ENCODE measurements at regions not wholly inside any gene's neighbourhood (a gene's known extent, or its start where the extent isn't known, plus 50 kb on each side); places are given as distances from the start of the nearest gene placed in this dataset.
A peak's percentile ranks its signal among the peaks of the same experiment; 100 is the strongest.

DNA sequence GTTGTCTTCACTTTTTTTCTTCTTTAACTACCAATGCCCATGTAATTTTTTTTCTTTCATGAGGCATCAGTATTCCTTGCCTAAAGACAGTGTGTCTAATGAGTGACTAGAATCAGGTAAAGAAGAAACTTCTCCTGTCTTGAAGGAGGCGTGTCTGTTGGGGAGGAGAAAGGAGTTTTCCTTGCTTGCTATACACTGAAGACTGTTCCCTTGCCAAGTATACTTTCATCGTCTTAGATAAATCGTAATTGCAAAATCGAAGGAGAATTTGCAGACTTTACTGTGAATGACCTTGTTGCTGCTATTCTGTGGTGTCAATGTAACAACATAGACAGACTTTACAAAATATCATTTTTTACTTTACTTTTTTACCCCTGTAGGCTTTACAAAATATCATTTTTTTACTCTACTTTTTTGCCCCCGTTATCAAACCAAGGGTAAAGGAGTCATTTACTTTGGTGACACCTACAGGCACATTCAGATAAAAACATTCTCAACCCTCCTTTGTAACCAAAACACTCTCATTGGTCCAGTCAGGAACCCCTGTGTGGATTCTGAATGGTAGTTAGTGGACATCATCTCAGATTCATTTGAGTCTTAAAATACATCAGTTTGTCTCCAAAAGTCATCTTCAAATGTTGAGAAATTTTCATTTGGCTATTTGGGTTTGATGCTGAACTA, 232.4 kb downstream of the AHR start:
- H3K4me1 ChIP-seq (ENCODE audit: control insufficient read depth, insufficient read depth, low read length): no peaks in the 10 kb centered on the region

DNA sequence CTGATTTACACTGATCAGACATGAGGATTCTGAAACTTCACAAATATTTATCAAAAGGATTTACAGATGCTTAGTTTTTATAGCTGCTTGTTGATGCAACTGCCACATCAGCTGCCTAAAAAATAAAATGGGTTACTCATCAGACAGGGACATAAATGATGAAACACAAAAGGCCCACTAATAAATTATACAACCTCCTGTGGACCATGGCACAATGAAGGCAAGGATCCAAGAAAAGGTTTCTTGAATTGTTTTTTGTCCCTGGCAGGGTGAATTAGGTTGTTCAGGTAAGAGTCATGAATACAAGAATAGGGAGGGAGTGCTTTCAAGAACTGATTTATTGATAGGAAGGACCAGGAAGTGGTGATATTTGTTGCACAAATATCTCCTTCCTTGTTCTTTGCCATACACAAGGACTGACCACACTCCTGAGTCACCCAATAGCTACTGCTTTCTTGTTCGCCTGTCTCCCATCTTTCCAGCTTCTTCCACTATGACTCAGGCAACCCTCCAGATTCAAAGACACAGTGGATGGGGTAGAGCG, 234.5 kb downstream of the AHR start:
- no peaks in the 10 kb centered on the region for H3K4me1 ChIP-seq (ENCODE audit: control insufficient read depth, insufficient read depth, low read length)
- no peaks in the 10 kb centered on the region for H3K36me3 ChIP-seq (ENCODE audit: control insufficient read depth, insufficient read depth, low read length)
- H3K9me3 ChIP-seq (ENCODE audit: control insufficient read depth, insufficient read depth, low read length): no peaks in the 10 kb centered on the region
- no CpG with 5 or more reads among the region's 2 CpGs for WGBS (ENCODE audit: insufficient coverage, insufficient read length)
- no peak for DNase-seq (ENCODE audit: low read depth, low spot score)
- no peak overlapping the region for H3K4me3 ChIP-seq (ENCODE audit: low read length)
- H3K27ac ChIP-seq (ENCODE audit: low read length): no peak overlapping the region
- no peaks in the 10 kb centered on the region for H3K27me3 ChIP-seq (ENCODE audit: control insufficient read depth, insufficient read depth, low read length)

More for the DNA sequence above, 232.4 kb downstream of the AHR start:
- Histone ChIP-seq H3K4me3 (ENCODE audit: low read length) (no peak overlapping the region), H3K36me3 (ENCODE audit: control insufficient read depth, insufficient read depth, low read length) (no peaks in the 10 kb centered on the region), H3K27me3 (ENCODE audit: control insufficient read depth, insufficient read depth, low read length) (no peaks in the 10 kb centered on the region), H3K9me3 (ENCODE audit: control insufficient read depth, insufficient read depth, low read length) (no peaks in the 10 kb centered on the region), H3K27ac (ENCODE audit: low read length) (no peak overlapping the region)
- peak; percentile 20 for DNase-seq (ENCODE audit: low read depth, low spot score)
- 100% methylated on average over 1 of the region's 5 CpGs for WGBS (ENCODE audit: insufficient coverage, insufficient read length)

DNA sequence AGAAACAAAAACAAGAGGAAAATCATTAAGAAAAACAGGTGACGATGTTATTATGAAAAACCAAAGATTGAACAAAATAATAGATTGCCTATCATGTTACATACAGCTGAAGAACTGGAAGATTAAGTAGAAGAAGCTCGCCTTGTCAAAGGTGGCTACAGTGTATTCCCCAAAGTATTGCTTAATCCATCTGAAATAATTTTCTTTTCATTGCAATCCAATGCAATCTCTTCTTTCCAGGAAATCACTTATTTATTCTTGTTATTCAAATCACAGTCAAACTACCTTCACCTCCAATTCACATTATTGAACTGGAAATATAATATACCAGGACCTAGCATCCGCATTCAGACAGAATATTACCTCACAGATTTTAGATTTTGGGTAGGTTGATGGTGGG, 235.9 kb downstream of the AHR start:
- Histone ChIP-seq H3K27ac (ENCODE audit: low read length) (no peak overlapping the region), H3K9me3 (ENCODE audit: control insufficient read depth, insufficient read depth, low read length) (no peaks in the 10 kb centered on the region), H3K36me3 (ENCODE audit: control insufficient read depth, insufficient read depth, low read length) (no peaks in the 10 kb centered on the region), H3K4me3 (ENCODE audit: low read length) (no peak overlapping the region), H3K27me3 (ENCODE audit: control insufficient read depth, insufficient read depth, low read length) (no peaks in the 10 kb centered on the region), H3K4me1 (ENCODE audit: control insufficient read depth, insufficient read depth, low read length) (no peaks in the 10 kb centered on the region)
- no peak for DNase-seq (ENCODE audit: low read depth, low spot score)
- no CpG with 5 or more reads among the region's 3 CpGs for WGBS (ENCODE audit: insufficient coverage, insufficient read length)

DNA sequence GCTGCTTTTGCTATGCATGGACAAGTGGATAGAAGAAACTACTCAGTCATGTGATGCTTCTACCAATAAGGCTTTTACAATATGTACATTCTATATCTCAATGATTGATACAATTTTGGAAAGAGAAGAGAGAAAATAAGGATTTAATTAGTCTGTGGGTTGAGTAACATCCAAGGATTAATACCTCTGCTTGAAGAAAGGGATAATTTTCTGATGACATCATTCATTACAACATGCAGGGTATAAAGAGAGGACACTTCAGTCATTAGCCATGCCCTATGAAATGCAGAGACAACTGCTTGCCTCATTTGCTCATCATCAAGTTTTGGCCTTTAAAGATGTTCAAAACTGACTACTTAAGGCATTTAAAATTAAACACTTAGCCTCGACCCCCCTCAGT, 237.3 kb downstream of the AHR start:
- no peak for DNase-seq (ENCODE audit: low read depth, low spot score)
- Histone ChIP-seq H3K9me3 (ENCODE audit: control insufficient read depth, insufficient read depth, low read length) (no peaks in the 10 kb centered on the region), H3K36me3 (ENCODE audit: control insufficient read depth, insufficient read depth, low read length) (no peaks in the 10 kb centered on the region), H3K4me1 (ENCODE audit: control insufficient read depth, insufficient read depth, low read length) (no peaks in the 10 kb centered on the region), H3K27ac (ENCODE audit: low read length) (no peak overlapping the region), H3K4me3 (ENCODE audit: low read length) (no peak overlapping the region), H3K27me3 (ENCODE audit: control insufficient read depth, insufficient read depth, low read length) (no peaks in the 10 kb centered on the region)
- no CpG with 5 or more reads among the region's 1 CpG for WGBS (ENCODE audit: insufficient coverage, insufficient read length)

DNA sequence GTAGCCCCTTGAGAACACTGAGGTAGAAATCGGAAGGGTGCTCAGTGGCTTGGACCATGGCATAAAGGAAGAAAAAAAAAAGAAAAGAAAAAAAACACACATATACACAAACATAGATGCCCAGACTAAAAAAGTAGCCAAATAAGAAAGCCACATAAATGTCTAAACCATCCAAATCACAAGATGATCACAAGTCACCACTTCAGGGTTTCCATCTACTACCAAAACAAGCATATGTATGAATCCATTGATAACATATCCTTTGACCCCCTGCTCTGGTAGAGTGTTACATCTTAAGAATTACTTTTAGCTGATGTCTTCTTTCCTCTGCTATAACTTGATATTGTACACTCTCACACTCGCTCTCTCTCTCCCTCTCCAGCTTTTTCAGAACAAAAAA, 245.9 kb downstream of the AHR start:
- no peak for DNase-seq (ENCODE audit: low read depth, low spot score)
- H3K27me3 ChIP-seq (ENCODE audit: control insufficient read depth, insufficient read depth, low read length): no peaks in the 10 kb centered on the region
- no peaks in the 10 kb centered on the region for H3K9me3 ChIP-seq (ENCODE audit: control insufficient read depth, insufficient read depth, low read length)
- no peaks in the 10 kb centered on the region for H3K4me1 ChIP-seq (ENCODE audit: control insufficient read depth, insufficient read depth, low read length)
- no peak overlapping the region for H3K27ac ChIP-seq (ENCODE audit: low read length)
- no CpG with 5 or more reads among the region's 2 CpGs for WGBS (ENCODE audit: insufficient coverage, insufficient read length)
- H3K36me3 ChIP-seq (ENCODE audit: control insufficient read depth, insufficient read depth, low read length): no peaks in the 10 kb centered on the region
- H3K4me3 ChIP-seq (ENCODE audit: low read length): no peak overlapping the region

DNA sequence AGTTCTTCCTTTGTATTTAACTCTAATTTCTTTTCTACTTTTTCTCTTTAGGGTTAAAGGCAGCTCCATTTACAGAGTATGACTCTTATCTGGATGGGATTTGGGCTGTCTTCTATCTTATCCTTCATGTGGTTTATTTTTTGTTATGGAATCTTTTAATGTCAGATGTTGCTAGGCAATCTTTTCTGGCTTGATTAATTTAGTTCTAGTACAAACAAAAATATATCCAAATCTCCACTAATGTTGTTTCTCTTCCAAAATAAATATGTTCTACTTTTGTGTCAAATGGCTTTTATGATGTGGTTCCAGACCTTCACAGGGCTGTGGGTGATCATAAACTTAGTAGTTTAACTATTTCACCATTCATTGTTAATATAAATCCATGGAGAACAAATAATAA, 246.9 kb downstream of the AHR start:
- no peaks in the 10 kb centered on the region for H3K36me3 ChIP-seq (ENCODE audit: control insufficient read depth, insufficient read depth, low read length)
- no peak for DNase-seq (ENCODE audit: low read depth, low spot score)
- no peaks in the 10 kb centered on the region for H3K27me3 ChIP-seq (ENCODE audit: control insufficient read depth, insufficient read depth, low read length)
- no peaks in the 10 kb centered on the region for H3K9me3 ChIP-seq (ENCODE audit: control insufficient read depth, insufficient read depth, low read length)
- H3K27ac ChIP-seq (ENCODE audit: low read length): no peak overlapping the region
- H3K4me1 ChIP-seq (ENCODE audit: control insufficient read depth, insufficient read depth, low read length): no peaks in the 10 kb centered on the region
- H3K4me3 ChIP-seq (ENCODE audit: low read length): no peak overlapping the region

DNA sequence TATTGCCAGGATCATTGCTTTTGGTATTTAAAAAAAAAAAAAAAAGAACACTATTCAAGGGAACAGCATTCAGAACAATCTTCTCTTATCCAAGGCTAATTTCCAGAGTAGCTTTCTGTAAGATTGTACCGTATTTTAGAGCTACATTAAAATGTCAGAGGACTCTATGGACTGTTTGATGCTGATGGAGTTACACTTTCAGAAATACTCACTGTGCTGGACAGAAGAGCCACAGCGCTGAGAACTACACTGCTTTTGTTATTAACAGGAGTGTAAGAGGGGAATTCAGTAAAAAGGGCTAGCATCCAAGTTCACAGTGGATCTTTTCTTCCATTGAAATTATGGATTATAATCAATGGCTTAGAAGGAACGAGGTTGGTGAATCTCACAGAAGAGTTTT, 247.7 kb downstream of the AHR start:
- WGBS (ENCODE audit: insufficient coverage, insufficient read length): no CpG with 5 or more reads among the region's 3 CpGs
- Histone ChIP-seq H3K27ac (ENCODE audit: low read length) (no peak overlapping the region), H3K4me3 (ENCODE audit: low read length) (no peak overlapping the region), H3K27me3 (ENCODE audit: control insufficient read depth, insufficient read depth, low read length) (no peaks in the 10 kb centered on the region), H3K36me3 (ENCODE audit: control insufficient read depth, insufficient read depth, low read length) (no peaks in the 10 kb centered on the region), H3K4me1 (ENCODE audit: control insufficient read depth, insufficient read depth, low read length) (no peaks in the 10 kb centered on the region), H3K9me3 (ENCODE audit: control insufficient read depth, insufficient read depth, low read length) (no peaks in the 10 kb centered on the region)
- DNase-seq (ENCODE audit: low read depth, low spot score): no peak

DNA sequence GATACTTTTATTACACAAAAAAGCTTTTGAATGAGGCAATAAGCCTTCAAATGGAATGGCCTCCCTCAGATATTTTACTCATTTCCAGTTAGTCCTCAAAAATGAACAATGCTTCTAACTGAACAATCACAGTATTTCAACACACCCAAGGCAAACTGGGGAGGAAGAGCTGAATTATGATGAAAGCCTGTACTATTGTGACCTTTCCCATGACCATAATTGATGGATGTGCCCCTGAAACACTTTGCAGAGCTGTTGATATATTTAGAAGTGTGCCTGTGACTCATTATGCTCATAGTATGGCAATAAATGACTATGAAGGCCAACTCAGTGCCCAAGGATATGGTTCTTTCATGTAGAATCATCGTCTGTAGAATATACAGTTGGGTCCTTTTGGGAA, 248.1 kb downstream of the AHR start:
- Histone ChIP-seq H3K4me3 (ENCODE audit: low read length) (no peak overlapping the region), H3K27me3 (ENCODE audit: control insufficient read depth, insufficient read depth, low read length) (no peaks in the 10 kb centered on the region), H3K27ac (ENCODE audit: low read length) (no peak overlapping the region), H3K9me3 (ENCODE audit: control insufficient read depth, insufficient read depth, low read length) (no peaks in the 10 kb centered on the region), H3K4me1 (ENCODE audit: control insufficient read depth, insufficient read depth, low read length) (no peaks in the 10 kb centered on the region), H3K36me3 (ENCODE audit: control insufficient read depth, insufficient read depth, low read length) (no peaks in the 10 kb centered on the region)
- no peak for DNase-seq (ENCODE audit: low read depth, low spot score)
- WGBS (ENCODE audit: insufficient coverage, insufficient read length): no CpG with 5 or more reads among the region's 1 CpG

DNA sequence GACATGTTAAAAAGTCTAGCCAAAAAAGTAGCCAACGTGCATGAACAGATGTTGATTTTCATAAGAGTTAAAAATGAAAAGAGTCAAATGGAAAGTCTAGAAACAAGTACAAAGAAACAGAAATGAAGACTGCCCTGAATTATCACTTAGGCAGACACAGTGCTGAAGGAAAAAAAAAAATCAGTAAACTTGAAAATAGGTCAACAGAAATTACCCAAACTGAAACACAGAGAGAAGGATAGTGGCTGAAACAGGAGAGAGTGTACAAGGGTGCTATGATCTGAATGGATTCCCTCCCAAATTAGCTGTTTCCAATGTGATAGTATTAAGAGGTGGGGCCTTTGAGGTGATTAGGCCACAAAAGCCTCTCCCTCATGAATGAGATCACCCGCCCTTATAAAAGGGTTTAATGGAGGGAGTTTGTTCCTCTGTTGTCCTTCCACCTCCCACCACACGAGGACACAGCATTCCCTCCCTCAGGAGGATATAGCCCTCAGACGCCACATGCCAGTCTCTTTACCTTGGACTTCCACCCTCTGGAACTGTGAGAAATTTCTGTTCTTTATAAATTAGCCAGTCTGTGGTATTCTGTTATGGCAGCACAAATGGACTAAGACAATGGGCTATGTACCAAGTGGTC, 249.7 kb downstream of the AHR start:
- Histone ChIP-seq H3K27me3 (ENCODE audit: control insufficient read depth, insufficient read depth, low read length) (no peaks in the 10 kb centered on the region), H3K4me1 (ENCODE audit: control insufficient read depth, insufficient read depth, low read length) (peaks cover 1% of the 10 kb centered on the region; the same call in 1 of the 2 replicates), H3K9me3 (ENCODE audit: control insufficient read depth, insufficient read depth, low read length) (no peaks in the 10 kb centered on the region), H3K27ac (ENCODE audit: low read length) (no peak overlapping the region), H3K4me3 (ENCODE audit: low read length) (no peak overlapping the region), H3K36me3 (ENCODE audit: control insufficient read depth, insufficient read depth, low read length) (no peaks in the 10 kb centered on the region)
- peak; percentile 25 for DNase-seq (ENCODE audit: low read depth, low spot score)
- WGBS (ENCODE audit: insufficient coverage, insufficient read length): no CpG with 5 or more reads among the region's 4 CpGs

DNA sequence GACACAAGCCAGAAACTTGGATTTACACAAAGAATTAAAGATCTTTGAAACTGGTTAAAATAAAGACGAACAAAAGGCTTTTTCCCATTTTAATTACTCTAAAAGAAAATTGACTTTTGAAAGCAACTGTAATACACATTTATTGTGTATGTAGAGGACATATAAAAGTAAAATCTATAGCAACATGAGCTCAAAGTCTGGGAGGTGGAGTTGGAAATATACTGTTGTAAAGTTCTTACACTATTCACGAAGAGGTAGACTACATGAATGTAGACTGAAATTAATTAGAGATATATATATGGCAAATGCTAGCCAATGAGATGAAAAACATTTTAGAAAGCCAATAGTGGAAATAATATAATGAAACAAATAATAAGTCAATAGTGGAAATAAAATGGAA, 251.0 kb downstream of the AHR start:
- Histone ChIP-seq H3K4me3 (ENCODE audit: low read length) (no peak overlapping the region), H3K4me1 (ENCODE audit: control insufficient read depth, insufficient read depth, low read length) (peaks cover 1% of the 10 kb centered on the region; the same call in 1 of the 2 replicates), H3K9me3 (ENCODE audit: control insufficient read depth, insufficient read depth, low read length) (no peaks in the 10 kb centered on the region), H3K27me3 (ENCODE audit: control insufficient read depth, insufficient read depth, low read length) (no peaks in the 10 kb centered on the region), H3K27ac (ENCODE audit: low read length) (no peak overlapping the region), H3K36me3 (ENCODE audit: control insufficient read depth, insufficient read depth, low read length) (no peaks in the 10 kb centered on the region)
- no CpG with 5 or more reads among the region's 2 CpGs for WGBS (ENCODE audit: insufficient coverage, insufficient read length)
- DNase-seq (ENCODE audit: low read depth, low spot score): no peak

DNA sequence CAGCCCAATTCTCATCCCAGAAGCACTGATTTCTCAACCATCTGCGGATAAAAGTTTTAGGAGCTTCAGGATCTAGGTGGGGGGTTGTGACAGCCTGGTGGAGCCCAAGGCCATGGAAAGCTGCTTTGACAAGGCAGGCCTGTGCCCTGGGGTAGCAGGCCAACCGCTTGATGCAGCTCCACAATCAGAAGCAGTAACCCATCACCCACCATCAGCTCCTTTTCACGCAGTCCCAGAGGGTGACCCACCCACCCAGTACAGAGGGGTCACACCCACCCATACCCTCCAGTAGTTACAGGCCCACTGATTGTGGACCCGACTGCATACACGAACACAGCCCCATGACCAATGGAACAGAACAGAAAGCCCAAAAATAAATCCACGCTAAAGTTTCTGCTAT, 253.9 kb downstream of the AHR start:
- Histone ChIP-seq H3K27ac (ENCODE audit: low read length) (no peak overlapping the region), H3K4me3 (ENCODE audit: low read length) (no peak overlapping the region), H3K27me3 (ENCODE audit: control insufficient read depth, insufficient read depth, low read length) (no peaks in the 10 kb centered on the region), H3K36me3 (ENCODE audit: control insufficient read depth, insufficient read depth, low read length) (no peaks in the 10 kb centered on the region), H3K4me1 (ENCODE audit: control insufficient read depth, insufficient read depth, low read length) (peaks cover 1% of the 10 kb centered on the region; the same call in 1 of the 2 replicates), H3K9me3 (ENCODE audit: control insufficient read depth, insufficient read depth, low read length) (no peaks in the 10 kb centered on the region)
- no peak for DNase-seq (ENCODE audit: low read depth, low spot score)
- WGBS (ENCODE audit: insufficient coverage, insufficient read length): no CpG with 5 or more reads among the region's 6 CpGs
